CD4-positive, alpha-beta T cell treated with Interleukin-15 for 4 hours (primary cell): ENCODE measurements at regions not wholly inside any gene's neighbourhood (a gene's known extent, or its start where the extent isn't known, plus 50 kb on each side); places are given as distances from the start of the nearest gene placed in this dataset.

Experiments used
- DNase-seq: peaks from one replicate; pipeline ENCODE4 v3.0.0-alpha.2; 2020; ENCODE audit warnings: low spot score

DNA sequence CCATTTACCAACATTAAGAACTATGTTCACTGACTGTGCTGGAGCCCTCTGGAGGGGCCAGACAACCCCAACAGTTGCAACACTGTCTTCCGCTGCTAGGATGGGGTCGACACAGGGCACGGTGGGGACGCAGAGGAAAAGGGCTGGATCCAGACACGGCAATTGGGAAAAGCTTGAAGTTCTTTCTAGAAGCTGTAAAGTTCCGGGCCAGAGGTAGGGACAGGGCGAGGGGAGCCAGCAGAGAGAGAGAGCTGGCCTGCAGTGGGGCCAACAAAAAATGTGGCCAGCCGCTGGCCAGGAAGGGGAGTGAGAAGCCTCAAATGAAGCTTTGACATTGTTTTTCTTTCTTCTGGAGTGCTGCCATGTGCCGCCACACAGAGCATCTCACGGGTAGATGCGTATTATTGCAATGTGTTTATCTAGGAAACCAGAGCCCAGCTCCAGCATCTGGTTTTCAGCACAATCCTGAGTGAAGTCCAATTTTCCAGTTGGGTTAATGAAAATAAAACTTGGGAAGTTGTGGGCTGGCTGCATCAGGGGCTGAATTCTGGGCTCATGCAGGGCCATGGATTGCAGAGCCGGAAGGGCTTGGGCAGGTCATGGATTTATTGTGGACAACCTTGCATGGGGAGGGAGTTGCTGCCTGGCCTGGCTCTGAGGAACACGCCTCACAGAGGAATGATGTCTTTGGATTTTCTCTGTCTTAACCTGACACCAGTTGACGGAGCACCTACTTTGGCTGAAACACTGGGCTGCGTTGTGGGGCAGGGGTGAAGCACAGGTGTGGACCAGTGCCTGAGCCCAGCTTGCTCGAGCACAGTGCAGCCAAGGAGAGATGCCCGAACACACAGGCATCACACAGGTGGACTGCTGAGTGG, 67.6 kb upstream of the AMPD3 start:
- DNase-seq: no peak

DNA sequence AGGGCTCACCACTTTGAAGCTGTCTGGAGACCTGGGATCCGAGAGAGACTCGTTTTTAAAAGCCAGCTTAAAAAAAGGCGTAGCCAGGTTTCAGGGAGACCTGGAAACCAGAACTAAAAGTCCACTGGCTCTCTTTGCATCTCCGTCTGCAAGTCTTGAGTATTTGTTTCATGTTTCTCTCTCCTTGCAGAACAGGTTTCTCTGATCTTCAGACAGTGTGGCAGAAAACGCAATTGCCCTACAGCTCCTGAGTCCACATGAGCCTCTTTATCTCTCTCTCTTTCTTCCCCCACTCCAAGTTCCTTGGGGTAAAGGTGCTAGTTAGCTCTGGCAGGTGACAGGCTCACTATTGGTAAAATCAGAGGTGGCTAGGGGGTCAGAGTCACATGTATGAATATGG, 67.0 kb upstream of the AMPD3 start:
- no peak for DNase-seq

DNA sequence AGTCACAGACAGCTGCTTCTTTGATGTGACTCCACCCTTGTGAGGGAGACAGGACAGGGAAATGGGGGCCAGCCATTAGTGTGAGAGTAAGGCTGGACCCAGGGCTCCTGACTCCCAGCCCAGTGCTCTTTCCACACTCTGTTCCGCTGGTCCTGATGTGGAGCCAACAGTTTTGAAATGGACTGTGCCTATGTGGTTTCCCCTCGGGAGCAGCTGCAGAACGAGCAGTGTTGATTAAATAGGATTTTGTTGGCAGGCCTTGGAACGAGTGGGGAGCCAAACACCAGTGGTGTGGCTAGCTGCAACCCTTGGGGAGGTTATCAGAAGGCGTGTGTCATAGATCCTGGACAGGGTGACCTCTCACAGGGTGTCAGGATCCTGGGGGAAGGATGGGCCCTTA, 66.5 kb upstream of the AMPD3 start:
- DNase-seq: no peak

DNA sequence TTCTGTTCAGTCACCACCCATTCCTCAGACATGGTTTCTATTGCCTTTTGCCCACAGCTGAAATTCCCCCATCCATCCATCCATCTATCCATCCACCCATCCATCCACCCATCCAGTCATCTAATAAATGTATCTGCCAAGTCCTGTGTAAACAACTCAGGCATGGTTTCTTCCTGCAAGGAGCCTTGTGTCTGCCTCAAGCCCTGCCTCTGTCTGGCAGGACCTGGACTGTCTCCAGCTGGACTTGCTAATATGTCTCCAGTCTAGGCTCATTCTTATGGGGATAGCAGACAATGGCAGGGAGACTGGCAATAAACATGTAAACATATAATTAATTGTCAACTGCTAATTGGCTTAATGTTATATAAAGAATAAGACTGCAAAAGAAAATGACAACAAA, 64.7 kb upstream of the AMPD3 start:
- no peak for DNase-seq

DNA sequence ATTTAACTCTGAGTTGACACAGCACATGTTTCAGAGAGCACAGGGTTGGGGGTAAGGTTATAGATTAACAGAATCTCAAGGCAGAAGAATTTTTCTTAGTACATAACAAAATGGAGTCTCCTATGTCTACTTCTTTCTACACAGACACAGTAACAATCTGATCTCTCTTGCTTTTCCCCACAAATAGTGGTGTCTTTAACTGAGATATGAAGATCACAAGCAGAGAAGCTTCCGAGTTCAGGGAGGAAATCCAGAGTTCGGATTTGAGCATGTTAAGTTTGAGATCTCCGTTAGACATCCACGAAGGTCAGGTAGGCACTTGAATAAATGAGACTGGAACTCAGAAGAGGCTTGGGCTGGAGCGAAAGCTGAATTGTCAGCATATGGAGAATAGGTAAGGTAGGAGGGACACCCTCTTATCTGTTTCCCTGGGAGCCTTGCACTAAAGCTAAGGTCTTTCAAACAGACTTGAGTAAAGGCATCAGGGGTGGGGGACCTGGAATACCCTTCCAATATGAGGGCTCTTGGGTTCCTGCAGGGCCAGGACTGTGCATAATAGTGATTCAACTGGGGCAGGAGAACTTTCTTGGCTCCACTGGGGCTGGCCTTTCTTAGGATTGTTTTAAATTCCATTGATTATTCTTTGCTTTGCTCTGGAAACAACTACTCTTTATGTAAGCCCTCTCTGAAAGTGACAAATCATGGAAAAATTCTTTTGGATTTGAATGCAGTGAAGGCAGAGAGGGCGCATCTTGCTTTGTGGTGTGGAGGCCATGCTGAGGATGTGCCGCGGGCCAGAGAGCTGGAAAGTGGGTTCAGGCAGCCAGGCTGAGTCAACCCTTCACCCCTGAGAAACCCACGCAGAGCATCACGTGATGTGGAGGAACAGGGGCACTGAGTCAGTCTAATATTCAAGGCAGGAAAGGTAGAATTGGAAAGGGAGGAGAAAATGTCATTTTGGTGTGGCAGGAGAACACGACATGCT, 62.7 kb upstream of the AMPD3 start:
- DNase-seq: no peak

DNA sequence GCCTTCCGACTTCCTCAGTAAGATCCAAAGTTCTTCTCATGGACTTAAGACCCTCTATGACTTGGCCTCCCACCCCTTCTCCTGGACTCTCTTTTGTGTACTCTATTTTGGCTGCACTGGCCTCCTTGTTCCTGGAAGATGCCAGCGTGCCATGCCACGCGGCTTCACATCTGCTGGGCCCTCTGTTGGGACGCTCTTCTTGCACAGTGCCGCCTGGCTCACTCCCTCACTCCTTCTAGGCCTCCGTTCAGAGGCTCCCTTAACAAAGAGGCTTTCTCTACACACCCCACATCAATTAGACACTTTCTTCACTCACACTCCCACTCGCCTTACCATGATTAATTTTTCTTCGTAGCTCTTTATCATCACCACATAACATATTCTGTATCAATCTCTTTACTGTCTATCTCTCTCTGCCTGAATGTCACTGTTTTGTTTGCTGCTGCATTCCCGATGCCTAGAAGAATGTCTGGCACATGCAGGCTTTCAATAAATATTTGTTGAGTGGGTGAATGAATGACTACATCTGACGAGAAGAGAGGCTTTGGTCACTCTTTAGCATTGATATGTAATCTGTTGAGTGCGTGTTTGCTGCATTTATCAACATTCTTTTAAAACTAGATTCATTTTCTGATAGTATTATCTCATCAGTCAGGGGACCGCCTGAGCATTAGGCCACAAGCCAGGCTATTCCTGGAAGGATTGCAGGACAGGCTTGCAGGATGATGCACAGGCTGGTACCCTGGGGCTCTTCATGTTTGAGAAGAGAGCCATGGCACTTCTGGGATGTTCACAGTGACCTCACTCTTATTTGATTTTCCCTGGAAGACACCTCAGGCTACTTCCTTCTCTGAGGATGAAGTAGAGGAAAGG, 60.6 kb upstream of the AMPD3 start:
- DNase-seq: no peak

DNA sequence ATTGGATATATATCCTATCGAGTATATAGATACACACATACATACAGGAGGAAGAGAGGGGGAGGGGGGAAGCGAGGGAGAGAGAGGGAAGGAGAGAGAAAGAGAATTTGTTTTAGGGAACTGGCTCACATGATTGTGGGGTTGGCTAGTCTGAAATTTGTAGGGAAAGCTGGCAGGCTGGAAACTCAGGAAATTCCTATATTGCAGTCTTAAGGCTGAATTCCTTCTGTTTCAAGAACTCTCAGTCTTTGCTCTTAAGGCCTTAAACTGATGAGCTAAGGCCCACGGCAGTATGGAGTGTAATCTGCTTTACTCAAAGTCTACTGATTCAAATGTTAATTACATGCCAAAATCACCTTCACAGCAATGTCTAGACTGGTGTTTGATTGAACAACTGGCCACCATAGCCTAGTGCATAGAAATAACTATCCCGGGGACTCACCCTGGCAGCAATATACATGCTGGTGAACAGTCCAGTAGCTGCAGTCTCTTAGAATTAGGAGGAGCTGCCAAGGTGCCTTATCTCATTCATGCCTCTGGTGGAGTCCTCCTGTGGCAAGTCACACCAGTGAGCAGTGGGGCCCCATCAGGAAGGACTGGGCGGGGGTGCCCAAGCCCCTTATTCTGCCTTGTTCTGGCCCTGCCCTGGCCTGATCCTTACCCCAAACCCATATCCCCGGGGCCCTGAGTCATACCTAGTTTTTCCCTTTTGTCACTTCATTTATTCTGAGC, 59.7 kb upstream of the AMPD3 start:
- no peak for DNase-seq

DNA sequence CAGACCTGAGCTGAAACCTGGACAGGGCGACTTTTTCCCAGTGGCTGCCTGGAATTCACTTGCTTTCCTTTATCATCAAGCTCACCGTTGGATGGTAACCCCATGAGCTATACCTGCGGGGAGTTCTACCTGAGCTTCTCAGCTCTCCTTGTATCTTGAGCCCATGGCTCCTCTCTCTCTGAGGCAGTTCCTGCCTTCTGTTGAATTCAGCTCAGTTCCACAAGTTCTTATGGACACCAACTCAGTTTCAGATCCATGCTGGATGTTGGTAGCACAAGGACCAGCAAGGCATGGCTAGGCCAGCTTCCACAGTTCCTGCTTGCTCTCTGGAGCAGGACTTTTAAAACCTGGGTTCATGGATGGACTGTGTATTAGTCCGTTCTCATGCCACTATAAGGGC, 58.3 kb upstream of the AMPD3 start:
- DNase-seq: no peak

DNA sequence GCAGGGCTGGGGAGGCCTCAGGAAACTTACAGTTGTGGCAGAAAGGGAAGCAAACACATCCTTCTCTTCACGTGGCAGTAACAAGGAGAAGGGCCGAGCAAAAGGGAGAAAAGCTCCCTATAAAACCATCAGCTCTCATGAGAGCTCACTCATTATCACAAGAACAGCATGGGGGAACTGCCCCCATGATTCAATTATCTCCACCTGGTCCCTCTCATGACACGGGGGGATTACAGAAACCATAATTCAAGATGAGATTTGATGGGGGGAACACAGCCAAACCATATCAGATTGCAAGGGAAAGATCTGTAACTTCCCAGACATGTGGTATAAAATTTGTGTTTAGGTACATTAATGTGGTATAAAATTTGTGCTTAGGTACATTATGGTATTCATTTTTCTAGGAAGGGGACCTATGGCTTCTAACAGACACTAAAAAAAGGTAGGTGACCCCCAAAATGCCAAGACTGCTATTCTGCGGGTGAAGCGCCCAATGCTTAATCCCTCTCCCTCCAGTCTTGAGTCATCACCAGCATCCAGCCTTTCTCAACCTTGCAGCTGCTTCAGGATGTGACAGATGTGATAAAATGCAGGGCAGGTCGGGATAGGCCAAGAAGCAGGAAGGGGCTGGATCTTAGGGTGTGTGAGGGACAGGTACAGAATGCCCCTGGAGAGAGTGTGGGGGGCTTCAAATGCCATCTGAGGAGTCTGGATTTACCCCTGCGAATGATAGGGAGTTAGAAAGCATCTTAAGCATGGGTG, 57.7 kb upstream of the AMPD3 start:
- DNase-seq: no peak

DNA sequence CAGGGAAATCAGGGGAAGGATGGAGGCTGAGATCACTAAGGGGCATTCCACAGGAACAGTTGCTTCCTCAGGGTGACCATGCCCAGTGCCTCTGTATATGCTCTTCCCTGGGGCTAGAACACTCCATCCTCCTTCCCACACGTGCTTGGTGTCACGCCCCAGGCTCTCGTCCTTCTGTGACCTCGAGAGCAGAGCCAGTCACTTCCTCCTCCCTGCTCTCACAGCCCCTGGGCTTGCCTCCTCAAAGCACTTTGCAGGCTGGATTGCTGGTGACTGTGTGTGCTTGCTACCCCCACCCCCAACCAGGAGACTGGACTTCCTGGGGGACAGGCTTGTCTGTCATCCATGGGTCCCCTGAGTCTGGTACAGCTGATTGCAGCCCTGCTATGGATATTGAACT, 56.5 kb upstream of the AMPD3 start:
- no peak for DNase-seq

DNA sequence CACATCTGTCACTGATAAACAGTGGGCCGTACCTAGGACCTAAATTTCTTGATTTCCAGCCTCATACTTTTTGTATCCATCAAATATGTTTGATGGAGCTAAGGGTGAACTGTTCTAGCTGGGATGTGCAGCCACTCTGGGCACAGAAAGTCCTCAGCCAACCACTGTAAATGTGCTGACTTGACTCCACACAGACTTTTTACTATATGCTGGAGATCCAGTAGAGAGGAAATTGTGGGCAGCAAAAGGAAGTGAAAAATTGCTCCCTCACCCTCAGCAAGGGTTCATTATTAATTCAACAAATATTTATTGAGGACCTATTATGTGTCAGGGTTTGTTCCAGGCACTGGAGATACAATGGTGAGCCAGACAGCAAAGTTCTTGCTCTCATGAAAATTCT, 54.2 kb upstream of the AMPD3 start:
- DNase-seq: no peak

DNA sequence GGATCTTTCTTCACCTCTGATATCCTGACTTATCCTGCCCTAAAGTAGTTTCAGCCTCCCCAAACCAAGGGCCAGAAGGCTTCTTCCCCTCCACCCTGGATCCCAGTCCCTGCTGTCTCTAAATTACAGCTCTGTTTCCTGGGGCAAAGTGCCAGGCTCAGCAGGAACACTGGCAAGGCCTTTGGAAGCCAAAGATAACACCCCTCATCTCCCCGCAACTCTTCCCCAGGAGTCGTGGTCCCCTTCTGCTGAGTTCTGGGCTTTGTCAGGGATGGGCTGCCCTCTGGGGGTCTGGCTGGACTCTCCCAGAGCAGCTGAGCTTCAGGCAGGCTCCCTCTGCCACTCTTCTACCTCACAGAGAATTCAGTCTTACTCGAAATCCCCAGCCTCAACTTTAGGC, 53.8 kb upstream of the AMPD3 start:
- DNase-seq: no peak

DNA sequence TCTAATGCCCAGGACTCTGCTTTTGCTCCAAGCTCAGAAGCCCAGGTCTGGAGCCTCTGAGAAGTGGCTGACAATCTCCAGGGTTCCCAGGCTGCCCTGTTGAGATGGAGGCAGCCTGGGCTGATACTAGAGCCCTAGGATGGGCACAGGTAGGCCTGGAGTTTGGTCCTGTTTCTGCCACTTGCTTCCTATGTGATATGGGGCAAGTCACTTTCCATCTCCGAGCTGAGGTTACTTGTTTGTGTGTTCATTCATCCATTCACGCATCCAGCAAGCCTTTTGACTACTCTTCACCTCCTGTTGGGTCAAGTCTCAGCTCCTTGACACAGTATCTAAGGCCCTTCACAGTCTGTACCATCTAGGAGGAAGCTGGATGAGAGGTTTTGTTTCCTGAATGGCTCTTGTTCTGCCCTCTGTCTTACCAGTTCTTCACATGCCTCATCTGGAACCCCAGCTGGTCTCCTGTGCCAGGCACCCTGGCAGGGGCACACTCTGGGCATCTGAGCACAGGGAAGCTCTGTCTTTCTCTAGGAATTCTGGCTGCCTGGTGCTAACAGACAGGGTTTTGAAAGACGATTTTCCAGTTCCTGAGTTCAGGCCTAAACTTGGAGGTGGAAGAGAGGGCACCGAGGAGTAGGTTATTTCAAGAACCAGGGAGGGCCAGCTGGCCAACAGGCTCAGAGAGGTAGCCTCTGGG, 53.2 kb upstream of the AMPD3 start:
- no peak for DNase-seq
